Activated CD8-positive, alpha-beta memory T cell treated with anti-CD3 and anti-CD28 coated beads, Interleukin-2, amount 50 U/mL, for 4 hours (primary cell): ENCODE measurements at regions not wholly inside any gene's neighbourhood (a gene's known extent, or its start where the extent isn't known, plus 50 kb on each side); places are given as distances from the start of the nearest gene placed in this dataset.
"Not testable (repeated sequence)": the region's sequence is repeated elsewhere in the genome, so short reads cannot be mapped to it uniquely, and the experiment has no call there.

Experiments
- DNase-seq: peaks from one replicate; pipeline ENCODE4 v3.0.0-alpha.2; 2020

GRCh38 chr6:144624716-144625115 lies 339.6 kb downstream of the UTRN start:
- no peak for DNase-seq

DNA sequence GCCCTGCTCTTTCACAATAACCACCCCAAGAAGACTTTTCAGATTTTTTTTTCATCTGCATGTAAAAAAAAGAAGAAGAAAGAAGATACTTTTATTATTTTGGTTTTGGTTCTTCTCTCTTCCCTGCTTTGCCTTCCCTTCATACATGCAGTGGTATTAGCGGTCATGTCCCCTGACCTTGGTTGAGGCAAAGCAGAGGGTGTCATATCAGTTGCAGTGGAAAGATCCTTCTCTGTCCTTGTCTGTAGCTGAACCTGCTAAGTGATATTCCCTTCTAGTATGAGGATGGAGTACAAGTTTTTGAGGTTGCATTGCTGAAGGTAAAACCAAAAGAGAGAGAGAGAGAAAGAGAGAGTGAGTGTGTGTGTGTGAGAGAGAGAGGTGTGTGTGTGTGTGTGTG lies 345.7 kb downstream of the UTRN start:
- DNase-seq, result no peak

DNA sequence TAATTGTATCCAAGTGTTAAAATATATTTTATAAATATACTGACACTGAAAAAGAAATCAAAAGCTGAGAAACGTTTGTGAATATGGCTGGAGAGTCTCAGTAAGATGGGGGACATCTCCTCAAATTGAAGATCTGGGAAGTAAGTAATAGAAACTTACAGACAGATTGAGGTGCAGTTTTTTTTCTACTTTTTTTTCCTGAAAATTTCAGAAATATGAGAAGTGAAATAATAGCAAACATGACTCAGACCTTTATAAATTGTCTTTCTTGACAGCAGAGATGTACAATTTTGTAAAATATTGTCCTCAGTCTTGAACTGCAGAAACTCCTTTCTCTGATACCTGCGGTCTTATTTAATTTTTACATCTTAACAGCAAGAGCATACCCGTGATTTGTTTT lies 347.1 kb downstream of the UTRN start:
- DNase-seq, result no peak

- no peak for DNase-seq
Observed at GRCh38 chr6:144633886-144634285, 348.8 kb downstream of the UTRN start.

- no peak for DNase-seq
Observed at GRCh38 chr6:144634371-144634770, 349.2 kb downstream of the UTRN start.

DNA sequence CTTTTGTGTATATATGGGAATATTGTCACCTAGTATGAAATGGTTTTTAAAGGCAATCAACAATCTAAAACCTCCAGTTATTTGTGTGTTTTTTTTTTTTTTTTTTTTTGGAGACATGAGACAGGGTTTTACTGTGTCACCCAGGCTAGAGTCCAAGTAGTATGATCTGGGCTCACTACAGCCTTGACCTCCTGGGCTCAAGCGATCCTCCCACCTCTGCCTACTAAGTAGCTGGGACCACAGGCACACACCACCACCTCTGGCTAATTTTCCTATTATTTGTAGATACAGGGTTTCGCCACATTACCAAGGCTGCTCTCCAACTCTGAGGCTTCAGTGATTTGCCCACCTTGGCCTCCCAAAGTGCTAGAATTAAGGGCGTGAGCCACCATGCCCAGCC lies 349.9 kb downstream of the UTRN start:
- DNase-seq, result no peak

- not testable (repeated sequence) for DNase-seq
Observed at GRCh38 chr6:144636025-144636424, 350.9 kb downstream of the UTRN start.

DNA sequence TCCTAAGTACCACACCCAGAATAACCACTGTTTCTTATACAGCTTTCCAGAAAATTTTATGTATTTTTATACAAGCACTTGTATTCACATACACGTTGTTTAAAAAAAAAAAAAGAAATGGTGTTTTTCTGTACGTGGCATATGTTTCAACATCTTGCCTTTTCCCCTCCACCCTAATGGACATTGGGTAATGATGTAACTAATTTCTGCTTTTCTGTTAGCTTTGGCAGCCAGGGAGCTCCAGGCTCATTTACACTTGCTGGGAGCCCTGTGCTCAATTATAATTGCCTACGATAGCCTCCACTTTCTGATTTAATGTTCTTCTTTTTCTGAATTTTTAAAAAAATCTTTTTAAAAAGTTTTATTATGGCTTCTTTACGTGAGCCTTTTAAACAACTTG lies 352.4 kb downstream of the UTRN start:
- no peak for DNase-seq

GRCh38 chr6:144639654-144640053 lies 354.5 kb downstream of the UTRN start:
- DNase-seq, result no peak

DNA sequence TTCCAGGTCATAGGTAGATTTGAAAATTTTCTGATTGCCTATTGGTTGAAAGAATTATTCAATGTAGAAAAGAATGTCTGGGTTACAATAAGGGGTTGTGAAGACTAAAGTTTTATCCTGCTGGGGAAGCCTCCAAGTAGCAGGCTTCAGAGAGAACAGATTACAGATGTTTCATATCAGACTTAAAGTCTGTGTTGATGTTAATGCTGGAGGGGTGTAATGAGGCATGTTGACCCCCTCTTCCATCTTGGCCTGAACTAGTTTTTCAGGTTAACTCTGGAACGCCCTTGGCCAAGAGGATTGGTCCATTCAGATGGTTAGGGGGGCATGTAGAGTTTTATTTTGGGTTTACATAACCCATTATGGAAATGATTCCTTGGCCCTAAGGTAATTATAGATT lies 356.2 kb downstream of the UTRN start:
- no peak for DNase-seq

DNA sequence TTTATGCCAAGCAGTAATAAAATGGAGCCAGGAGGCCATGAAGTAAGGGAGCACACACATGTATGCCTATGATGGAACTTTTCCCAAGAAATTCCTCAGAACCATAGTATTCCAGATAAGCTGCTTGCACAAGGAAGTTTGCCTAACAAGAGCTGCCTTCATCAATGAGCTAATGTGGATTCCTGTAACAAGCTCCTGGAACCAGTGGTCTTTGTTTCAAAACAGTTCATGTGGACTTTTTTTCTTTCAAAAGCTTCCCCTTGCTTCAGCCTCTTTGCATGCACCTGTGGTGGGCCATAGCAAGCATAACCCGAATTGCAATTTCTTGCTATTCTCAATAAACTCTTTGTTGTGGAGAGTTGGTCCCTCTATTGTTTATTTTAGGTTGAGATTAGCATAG lies 359.6 kb downstream of the UTRN start:
- DNase-seq, result no peak

- no peak for DNase-seq
Observed at GRCh38 chr6:144646093-144647056, 361.2 kb downstream of the UTRN start.

- no peak for DNase-seq
Observed at GRCh38 chr6:144647406-144647964, 362.4 kb downstream of the UTRN start.

- DNase-seq, result no peak
Observed at GRCh38 chr6:144647971-144648651, 363.0 kb downstream of the UTRN start.

GRCh38 chr6:144649085-144649484 lies 363.9 kb downstream of the UTRN start:
- no peak for DNase-seq

DNA sequence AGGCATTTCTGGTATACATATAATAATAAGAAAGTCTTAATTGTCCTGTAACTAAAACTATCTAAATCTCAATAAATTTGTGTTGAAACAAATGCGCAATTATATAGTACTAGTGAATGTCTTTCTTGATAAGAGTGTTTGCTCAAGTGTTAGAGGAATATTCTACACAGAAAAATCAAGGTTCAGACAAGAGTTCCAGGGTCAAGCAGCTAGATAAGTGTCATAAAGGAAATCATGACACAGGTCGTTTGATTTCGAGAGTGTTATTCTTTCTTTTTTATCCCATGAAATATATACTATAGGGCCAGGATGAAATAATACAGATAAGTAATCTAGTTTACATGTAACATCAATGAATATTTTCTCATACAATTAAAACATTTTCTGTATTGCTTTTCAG lies 366.1 kb downstream of the UTRN start:
- DNase-seq, result no peak

DNA sequence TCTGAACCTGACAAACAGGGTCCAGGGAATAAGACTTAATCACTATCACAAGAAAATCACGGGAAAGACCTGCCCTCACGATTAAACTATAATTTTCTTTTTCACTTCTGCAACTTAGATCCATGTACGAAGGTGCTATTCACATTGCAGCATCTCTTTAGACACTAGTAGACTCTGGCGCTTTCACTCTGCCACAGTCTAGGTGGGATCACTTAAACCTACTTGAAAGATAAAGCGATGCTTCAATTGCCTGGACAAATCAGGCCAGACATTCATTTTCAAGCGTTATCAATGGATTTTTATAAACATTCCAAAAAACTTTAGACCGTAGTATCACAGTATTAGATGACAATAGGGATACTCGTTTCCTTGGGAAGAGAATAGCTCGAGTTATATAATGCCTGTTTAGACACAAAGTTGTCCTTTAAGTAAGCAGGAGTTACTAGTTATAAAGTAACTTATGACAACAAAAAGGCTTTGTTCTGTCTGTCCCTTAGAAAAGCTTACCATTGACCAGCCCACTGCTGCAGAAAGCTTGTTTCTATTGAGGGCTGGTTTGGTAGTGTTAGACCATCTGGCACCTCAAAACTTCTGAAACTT lies 367.3 kb downstream of the UTRN start:
- DNase-seq, result no peak

DNA sequence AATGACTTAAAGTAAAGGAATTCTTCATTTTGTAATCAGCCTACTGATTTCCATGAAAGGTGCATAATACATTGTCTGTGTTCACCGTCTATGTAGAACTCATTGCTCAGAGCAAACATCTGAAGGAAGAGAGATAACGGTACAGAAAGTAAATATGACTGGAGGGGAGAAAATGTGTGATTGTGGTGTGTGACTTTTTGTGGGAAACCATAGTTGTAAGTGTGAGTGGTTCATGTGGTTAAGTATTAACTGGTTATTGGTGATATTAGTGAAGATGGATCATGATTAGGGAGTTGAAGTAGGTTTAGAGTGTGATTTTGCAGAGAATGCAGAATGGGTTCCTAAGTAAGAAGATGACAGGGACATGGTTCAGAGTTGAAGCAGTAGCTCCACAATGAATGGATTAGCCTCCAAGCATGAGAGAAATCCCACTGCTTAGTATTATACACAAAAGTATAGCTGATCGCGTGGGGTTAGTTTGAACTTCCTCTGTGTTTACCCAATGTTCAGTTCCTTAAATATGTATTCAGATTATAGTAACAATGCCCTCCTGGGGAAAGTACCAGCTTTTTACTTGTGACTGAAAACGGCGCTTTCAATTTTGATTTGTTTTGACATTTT lies 368.9 kb downstream of the UTRN start:
- DNase-seq, result no peak

- DNase-seq, result no peak
Observed at GRCh38 chr6:144654506-144654905, 369.4 kb downstream of the UTRN start.

GRCh38 chr6:144655376-144655775 lies 370.2 kb downstream of the UTRN start:
- no peak for DNase-seq

- DNase-seq, result no peak
Observed at GRCh38 chr6:144657691-144658090, 372.6 kb downstream of the UTRN start.

DNA sequence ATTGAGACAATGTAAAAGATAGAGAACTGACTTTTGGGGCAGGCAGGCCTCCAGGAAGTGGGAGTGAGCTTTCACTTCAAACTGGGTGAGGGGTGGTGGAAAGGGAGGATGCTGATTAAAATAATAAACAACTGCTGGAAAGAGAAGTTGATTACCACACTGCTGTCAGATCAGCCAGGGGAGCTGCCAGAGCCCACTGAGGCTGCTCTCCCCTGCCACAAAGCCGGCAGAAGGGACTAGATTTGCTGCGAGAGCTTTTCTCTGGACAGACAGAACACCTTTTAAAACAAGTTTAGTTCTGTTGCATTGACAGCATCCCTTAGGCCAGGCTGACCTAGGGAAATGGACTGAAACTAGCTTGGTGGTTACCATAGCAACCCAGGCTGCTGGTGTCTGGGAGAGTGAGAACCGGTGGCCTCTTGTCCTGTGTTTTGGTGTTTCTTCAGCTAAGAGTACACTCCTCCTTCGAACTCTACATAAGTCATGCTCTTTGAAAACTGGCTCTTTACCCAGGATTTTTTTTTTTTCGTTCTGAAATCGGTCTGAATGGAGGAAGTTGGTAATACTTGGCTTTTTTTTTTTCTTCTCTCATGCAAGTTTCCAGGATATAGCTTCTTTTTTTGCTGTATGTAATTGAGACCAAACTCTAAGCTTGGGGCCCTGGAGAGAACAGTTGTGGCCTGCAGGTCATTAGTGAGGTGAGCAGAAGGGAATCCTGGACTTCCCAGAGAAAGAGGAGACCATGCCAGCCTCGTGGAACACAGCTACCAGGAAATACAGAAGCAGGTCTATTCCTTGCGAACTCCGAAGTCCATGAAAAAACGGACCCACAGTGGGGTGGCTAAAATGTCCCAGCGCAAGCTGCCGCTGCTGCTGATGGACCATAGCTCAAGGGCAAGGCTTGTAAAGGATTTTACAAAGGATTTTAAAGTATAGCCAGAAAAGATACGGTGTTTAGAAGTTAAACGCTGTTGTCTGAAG lies 374.4 kb downstream of the UTRN start:
- DNase-seq, result no peak
